GM19463 (cell line): ENCODE measurements at regions not wholly inside any gene's neighbourhood (a gene's known extent, or its start where the extent isn't known, plus 50 kb on each side); places are given as distances from the start of the nearest gene placed in this dataset.
"Not testable (repeated sequence)": the region's sequence is repeated elsewhere in the genome, so short reads cannot be mapped to it uniquely, and the experiment has no call there.

Experiments
- ATAC-seq: cut with Tn5 transposase; IDR thresholded peaks from one replicate; pipeline ENCODE4 v1.9.1; 2021; ENCODE audit warnings: mild to moderate bottlenecking, moderate library complexity; ENCODE audit not compliant: unreplicated experiment

- no peak for ATAC-seq
These were observed 57.0 kb downstream of the RASL11A start for GRCh38 chr13:27327633-27328032.

DNA sequence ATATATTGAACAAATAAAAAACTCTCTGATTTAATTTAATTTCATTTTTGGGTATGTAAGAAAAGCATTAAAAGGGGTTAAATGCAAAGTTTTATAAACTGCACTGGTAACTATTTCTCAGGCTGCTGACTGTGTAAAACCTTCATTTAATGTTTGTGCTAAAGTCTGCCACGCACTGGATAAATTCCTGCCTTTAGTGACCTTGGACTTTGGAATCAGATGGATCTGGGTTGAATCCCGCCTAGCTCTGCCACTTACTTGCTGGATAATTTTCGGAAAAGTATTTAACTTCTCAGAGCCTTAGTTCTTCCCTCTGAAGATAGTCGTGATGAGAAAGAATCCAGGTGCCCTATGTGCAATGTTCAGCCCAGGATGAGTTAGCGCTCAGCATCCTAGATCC lies 58.6 kb downstream of the RASL11A start:
- ATAC-seq: no peak

DNA sequence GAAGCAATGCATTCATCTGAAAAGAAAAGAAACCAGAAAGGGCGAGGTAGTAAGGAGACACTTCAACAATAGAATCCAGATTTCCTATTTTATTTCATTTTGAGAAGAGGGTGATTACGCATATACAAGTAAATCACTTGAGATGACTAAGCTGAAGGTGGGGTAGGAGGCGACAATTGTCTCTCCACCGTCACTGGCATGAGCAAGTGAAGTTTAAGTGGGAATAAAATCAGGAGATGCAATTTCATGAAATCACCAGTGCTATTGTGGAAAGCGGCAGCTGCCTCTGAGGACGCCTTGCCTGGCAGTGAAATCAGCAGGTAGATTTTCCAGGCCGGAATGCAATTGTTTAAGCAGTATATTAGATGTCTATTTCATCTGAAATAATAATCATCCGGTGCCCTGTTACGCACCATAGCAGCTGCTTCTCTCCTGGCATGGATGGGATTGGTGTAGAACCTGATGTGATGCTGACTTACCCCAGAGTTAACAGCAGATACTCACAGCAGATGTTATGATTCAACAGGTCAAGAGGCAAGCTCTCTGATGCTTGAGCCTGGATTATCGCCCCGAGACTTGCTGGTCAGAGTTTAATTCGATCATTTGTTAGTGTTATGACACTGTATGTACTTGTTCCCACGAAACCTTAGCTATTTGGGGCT lies 64.3 kb downstream of the RASL11A start:
- ATAC-seq: no peak

- ATAC-seq: no peak
These were observed 65.5 kb downstream of the RASL11A start for GRCh38 chr13:27336014-27336673.

DNA sequence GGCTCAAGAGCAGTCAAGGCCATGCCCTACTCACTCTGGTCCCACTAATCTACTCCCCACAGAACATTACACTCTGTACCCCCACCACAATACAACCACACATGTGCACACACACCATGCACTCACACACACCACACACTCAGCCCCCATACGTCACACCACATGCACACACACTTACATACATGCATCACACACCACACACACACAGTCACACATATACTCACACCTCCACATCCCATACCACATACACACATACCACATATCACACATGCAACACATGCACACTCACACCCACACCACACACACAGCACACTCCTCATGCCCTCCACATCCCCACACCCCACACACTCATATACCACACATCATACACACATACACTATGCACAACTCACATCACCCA lies 67.6 kb downstream of the RASL11A start:
- ATAC-seq: no peak

- ATAC-seq: no peak
These were observed 68.2 kb downstream of the RASL11A start for GRCh38 chr13:27338816-27339215.

DNA sequence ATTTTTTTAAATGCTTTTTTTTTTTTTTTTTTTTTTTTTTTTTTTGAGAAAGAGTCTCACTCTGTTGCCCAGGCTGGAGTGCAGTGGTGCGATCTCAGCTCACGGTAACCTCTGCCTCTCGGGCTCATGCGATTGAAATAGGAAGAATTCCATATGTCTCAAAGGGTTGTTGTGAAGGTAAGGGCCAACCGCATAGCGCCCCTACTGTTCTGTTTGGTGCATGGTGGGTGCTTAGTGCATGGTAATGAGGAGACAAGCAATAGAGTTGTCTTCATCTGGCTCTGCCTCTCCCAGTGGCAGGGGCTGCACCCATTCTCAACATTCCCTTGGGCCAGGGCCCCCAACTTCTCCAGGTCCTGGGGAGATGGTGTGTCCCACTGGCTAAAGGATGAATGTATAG lies 68.7 kb downstream of the RASL11A start:
- peak; percentile 53 for ATAC-seq

- no peak for ATAC-seq
These were observed 71.0 kb downstream of the RASL11A start for GRCh38 chr13:27341616-27342015.

GRCh38 chr13:27347211-27347772 lies 76.7 kb downstream of the RASL11A start:
- ATAC-seq: no peak

DNA sequence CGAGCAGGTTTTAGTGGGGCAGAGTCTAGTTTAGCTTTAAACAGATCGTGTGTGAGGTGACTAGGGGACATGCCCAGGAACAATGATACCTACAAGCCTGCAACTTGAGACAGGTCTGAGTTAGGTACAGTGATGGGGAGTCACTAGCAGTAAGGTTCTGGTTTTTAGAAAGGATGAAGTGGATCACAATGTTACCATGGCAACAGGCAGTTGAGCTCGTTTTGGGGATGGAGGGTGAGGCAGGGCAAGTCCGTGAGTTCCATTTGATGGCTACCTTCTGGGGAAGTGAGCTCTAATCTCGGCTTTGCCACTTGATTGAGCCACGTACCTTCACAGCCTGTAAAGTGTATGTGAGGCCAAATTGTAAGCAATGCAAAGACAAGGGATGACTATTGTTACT lies 76.0 kb upstream of the GTF3A start:
- ATAC-seq: no peak

- ATAC-seq: no peak
These were observed 75.0 kb upstream of the GTF3A start for GRCh38 chr13:27349458-27349857.

DNA sequence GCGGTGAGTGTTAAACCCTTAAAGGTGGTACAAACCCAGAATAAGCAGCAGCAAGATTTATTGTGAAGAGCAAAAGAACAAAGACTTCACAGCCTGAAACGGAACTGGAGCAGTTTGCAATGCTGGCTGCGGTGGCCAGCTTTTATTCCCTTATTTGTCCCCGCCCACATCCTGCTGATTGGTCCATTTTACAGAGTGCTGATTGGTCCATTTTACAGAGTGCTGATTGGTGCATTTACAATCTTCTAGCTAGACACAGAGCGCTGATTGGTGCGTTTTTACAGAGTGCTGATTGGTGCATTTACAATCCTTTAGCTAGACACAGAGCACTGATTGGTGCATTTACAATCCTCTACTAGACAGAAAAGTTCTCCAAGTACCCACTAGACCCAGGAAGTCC lies 73.6 kb upstream of the GTF3A start:
- ATAC-seq: not testable (repeated sequence)

- ATAC-seq: no peak
These were observed 71.7 kb upstream of the GTF3A start for GRCh38 chr13:27352698-27353097.

- peak; percentile 99 for ATAC-seq
These were observed 71.2 kb upstream of the GTF3A start for GRCh38 chr13:27353166-27353583.

- ATAC-seq: no peak
These were observed 70.7 kb upstream of the GTF3A start for GRCh38 chr13:27353708-27354107.

DNA sequence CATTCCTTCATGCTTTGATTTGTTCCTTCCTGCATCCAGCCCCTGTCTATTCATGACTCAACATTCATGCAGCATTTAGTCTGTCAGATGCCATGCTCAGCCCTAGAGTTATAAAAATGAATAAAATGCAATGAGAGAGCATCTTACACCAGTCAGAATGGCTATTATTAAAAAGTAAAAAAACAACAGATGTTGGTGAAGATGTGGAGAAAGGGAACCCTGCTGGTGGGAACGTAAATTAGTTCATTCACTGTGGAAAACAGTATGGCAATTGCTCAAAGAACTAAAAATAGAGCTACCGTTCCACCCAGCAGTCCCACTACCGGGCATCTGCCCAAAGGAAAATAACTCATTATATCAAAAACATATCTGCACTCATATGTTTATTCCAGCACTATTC lies 70.0 kb upstream of the GTF3A start:
- no peak for ATAC-seq

- no peak for ATAC-seq
These were observed 68.5 kb upstream of the GTF3A start for GRCh38 chr13:27355894-27356293.

- ATAC-seq: no peak
These were observed 66.0 kb upstream of the GTF3A start for GRCh38 chr13:27358420-27358819.

DNA sequence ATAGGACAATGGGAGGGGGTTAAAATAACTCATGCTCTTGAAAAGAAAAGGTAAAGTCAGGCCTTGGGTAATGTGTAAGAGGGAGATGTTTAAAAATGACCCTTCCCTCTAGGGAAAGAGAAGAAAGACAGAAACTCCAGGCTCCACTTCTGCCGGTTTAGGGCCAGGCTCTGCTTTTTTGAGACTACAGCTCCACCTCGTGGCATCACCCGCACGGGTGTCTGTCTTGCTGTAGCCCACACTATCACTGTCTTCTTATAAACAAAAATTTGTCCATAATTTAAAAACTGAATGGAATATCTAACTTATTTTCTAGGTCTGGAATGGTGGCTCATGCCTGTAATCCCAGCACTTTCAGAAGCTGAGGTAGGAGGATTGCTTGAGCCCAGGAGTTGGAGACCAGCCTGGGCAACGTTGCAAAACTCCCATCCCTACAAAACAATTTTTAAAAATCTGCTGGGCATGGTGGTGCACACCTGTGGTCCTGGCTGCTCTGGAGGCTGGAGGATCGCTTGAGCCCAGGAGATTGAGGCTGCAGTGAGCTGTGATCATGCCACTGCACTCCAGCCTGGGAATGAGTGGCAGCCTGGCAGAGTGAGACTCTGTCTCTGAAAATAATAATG lies 65.1 kb upstream of the GTF3A start:
- ATAC-seq: peak; percentile 49

DNA sequence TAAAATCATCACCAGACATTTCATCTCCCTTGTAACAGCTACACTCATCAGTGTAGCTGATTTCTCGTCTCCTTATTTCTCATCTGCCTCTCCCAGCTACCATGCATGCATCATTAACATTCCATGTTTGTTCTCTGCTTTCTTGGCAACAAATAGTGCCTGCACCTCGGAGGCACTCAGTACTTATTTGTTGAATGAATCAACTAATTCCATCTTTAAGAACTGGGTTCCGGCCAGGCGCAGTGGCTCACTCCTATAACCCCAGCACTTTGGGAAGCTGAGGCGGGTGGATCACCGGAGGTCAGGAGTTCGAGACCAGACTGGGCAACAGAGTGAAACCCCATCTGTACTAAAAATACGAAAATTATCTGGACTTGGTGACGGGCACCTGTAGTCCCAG lies 63.9 kb upstream of the GTF3A start:
- ATAC-seq: no peak

GRCh38 chr13:27362064-27362751 lies 62.2 kb upstream of the GTF3A start:
- peak; percentile 88 for ATAC-seq
